GM18951 (cell line): ENCODE measurements at regions not wholly inside any gene's neighbourhood (a gene's known extent, or its start where the extent isn't known, plus 50 kb on each side); places are given as distances from the start of the nearest gene placed in this dataset.

Experiments used
- POLR2A ChIP-seq: IDR thresholded peaks from 4 replicates; pipeline ENCODE4 v1.6.1; 2011; ENCODE audit warnings: mild to moderate bottlenecking; ENCODE audit not compliant: insufficient read length, insufficient read depth; ENCODE audit errors: extremely low read depth
- in situ Hi-C: fragments of 300-500 bp; cut with MboI; formaldehyde crosslinking; loops from one replicate; pipeline ENCODE4 v1.12.0; 2022; ENCODE audit warnings: low sequenced_read_pairs, mixed read lengths, inconsistent platforms; ENCODE audit not compliant: unreplicated experiment

GRCh38 chr21:16283516-16283915 is 553.7 kb downstream of the USP25 start:
- no peak for TF ChIP-seq POLR2A

GRCh38 chr21:16285605-16286126 is 555.9 kb downstream of the USP25 start:
- no peak for TF ChIP-seq POLR2A
- in situ Hi-C loops, result no loop called here

More at GRCh38 chr21:16283516-16283915, 553.7 kb downstream of the USP25 start:
- in situ Hi-C loops, result no loop called here

GRCh38 chr21:16287046-16287445 is 557.3 kb downstream of the USP25 start:
- no peak for TF ChIP-seq POLR2A
- in situ Hi-C loops, result no loop called here

- no peak for TF ChIP-seq POLR2A
- in situ Hi-C loops, result no loop called here
These were observed 561.5 kb downstream of the USP25 start for GRCh38 chr21:16291296-16291695.

GRCh38 chr21:16294128-16294527 is 564.3 kb downstream of the USP25 start:
- TF ChIP-seq POLR2A, result no peak
- in situ Hi-C loops, result no loop called here

GRCh38 chr21:16302851-16303282 is 573.1 kb downstream of the USP25 start:
- TF ChIP-seq POLR2A, result no peak
- in situ Hi-C loops, result no loop called here

GRCh38 chr21:16304174-16305095 is 574.7 kb downstream of the USP25 start:
- no peak for TF ChIP-seq POLR2A
- in situ Hi-C loops, result no loop called here

GRCh38 chr21:16305686-16306085 is 575.9 kb downstream of the USP25 start:
- in situ Hi-C loops, result no loop called here

GRCh38 chr21:16307256-16307655 is 577.5 kb downstream of the USP25 start:
- in situ Hi-C loops, result no loop called here
- TF ChIP-seq POLR2A, result no peak

More at GRCh38 chr21:16305686-16306085, 575.9 kb downstream of the USP25 start:
- no peak for TF ChIP-seq POLR2A

- no peak for TF ChIP-seq POLR2A
- in situ Hi-C loops, result no loop called here
These were observed 578.5 kb downstream of the USP25 start for GRCh38 chr21:16308269-16308668.

- in situ Hi-C loops, result no loop called here
- TF ChIP-seq POLR2A, result no peak
These were observed 579.6 kb downstream of the USP25 start for GRCh38 chr21:16309250-16309971.

GRCh38 chr21:16310176-16310575 is 580.4 kb downstream of the USP25 start:
- in situ Hi-C loops, result no loop called here
- no peak for TF ChIP-seq POLR2A

GRCh38 chr21:16311229-16311628 is 581.4 kb downstream of the USP25 start:
- in situ Hi-C loops, result no loop called here

More at GRCh38 chr21:16311229-16311628, 581.4 kb downstream of the USP25 start:
- TF ChIP-seq POLR2A, result no peak
